GM19438 (cell line): ENCODE measurements at regions not wholly inside any gene's neighbourhood (a gene's known extent, or its start where the extent isn't known, plus 50 kb on each side); places are given as distances from the start of the nearest gene placed in this dataset.
"Not testable (repeated sequence)": the region's sequence is repeated elsewhere in the genome, so short reads cannot be mapped to it uniquely, and the experiment has no call there.

Experiments
- ATAC-seq: cut with Tn5 transposase; IDR thresholded peaks from one replicate; pipeline ENCODE4 v1.9.1; 2021; ENCODE audit warnings: low read depth; ENCODE audit not compliant: unreplicated experiment

DNA sequence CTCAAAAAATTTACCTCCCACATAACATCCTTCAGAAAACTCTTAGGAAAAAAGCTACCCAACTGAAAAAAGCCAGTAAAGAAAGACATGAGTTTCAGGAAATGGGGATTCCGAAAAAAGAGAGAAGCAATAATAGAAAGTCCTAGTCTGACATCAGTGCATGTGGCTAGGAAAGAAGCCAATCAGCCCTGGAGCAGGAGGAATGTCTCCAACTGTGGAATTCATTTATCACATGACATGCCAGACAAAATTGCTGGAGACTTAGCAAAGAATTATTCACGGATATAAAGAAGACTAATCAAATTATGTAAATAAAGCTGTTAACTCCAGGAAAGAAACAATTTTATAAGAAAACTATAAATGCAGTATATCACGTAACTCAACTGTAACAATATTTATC is 258.9 kb upstream of the RARB start:
- no peak for ATAC-seq

DNA sequence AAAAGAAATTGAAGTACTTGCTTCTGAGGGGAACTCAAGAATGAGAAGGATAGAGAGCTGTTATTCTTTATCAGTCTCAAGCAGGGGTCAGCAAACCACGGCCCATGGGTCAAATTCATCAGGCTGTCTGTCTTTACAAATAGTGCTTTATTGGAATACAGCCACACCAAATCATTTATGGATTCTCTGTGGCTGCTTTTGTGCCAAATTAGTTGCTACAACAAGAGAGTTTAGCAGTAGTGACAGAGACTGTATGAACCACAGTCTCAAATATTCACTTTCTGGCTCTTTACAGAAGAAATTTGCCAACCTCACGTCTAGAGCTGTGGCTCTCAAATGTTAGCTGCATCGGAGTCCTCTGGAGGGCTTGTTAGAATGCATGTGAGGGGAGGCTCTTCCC is 258.0 kb upstream of the RARB start:
- ATAC-seq = no peak

- ATAC-seq = no peak
These were observed 256.8 kb upstream of the RARB start for GRCh38 chr3:25171118-25171807.

DNA sequence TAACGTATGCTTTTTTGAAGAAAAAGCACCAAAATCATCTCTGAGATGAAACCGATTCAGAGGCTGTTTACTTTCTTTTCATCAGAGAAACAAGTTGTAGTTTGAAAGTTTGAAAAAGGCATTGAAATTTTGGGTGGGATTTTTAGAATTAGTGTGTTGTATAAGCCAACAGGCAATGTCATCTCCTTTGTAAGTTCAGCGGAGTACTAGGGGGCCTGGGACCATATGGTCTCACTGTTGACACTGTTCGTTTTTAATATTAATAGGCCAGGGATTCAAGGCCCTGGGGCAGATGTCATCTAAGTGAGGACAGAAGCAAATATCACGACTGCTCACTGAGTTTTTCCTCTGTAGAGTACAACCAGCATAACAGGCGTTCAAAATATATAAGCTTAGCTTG is 256.2 kb upstream of the RARB start:
- ATAC-seq = no peak

DNA sequence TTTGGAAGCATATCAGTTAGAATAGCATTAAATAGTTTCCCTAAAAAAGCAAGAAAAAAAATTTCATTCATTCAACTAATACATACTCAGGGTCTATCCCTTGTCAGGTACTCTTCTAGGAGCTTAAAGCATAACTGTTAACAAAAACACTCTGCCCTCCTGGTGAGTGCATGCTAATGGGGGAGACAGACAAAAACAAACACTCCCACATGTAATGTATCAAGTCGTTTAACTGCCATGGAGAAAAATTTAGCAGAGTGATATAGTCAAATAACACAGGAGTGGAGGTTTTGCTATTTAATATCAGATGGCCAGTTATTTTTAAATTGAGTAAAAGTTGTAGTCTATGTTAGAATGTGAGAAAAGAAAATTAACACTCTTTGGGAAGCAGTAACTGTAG is 254.5 kb upstream of the RARB start:
- ATAC-seq = no peak

- ATAC-seq = no peak
These were observed 253.8 kb upstream of the RARB start for GRCh38 chr3:25174251-25174650.

- no peak for ATAC-seq
These were observed 251.0 kb upstream of the RARB start for GRCh38 chr3:25177041-25177440.

DNA sequence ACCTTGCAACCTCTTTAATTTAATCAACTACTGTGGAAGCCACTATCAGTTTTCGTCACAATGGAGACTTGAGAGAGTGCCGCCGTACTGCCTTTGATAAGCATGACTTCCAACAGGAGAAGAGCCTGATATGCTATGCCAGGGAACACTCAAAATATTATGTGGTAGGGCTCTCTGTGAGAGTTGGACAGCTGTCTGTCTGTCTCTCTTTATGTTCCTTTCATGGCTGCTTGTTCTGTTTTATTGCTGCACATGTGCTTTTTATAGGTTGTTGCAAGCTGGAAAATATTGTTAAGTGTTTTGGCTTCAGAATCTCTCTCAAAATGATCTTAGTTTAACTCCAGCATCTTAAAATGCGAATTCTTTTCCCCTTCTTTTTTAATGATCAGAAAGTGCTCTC is 249.4 kb upstream of the RARB start:
- no peak for ATAC-seq

DNA sequence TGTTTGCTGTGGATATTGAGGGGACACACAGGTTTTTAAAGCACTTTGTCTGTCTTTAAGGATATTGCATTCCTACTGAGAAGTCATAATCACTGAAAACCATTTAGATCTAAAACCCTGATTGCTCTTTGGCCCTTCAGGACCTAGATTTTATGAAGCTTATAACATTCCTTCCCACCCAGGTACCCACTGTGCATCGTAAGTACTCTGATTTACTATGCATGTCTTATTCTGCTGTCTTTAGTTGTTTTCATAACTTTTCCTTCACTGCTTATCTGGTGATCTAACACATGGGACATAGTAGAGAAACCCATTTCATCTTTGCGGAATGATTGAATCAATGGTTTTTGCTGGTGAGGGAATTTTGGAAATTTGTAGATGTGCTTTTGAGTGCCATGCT is 247.0 kb upstream of the RARB start:
- ATAC-seq = no peak

DNA sequence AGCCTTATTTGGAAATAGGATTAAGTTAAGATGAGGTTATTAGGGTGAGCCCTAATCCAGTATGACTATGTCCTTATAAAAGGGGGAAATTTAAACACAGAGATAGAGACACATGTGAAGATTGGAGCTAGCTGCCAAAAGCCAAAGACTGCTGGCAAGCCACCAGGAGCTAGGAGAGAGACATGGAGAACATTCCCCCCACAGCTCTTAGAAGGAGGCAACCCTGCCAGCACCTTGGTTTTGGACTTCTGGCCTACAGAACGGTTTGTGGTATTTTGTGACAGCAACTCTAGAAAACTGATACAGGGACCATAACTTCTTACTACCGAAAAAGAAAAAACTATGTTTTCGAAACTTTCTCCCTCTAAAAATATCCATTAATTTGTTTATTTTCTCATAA is 245.3 kb upstream of the RARB start:
- ATAC-seq = no peak

GRCh38 chr3:25184641-25185250 is 243.3 kb upstream of the RARB start:
- no peak for ATAC-seq

DNA sequence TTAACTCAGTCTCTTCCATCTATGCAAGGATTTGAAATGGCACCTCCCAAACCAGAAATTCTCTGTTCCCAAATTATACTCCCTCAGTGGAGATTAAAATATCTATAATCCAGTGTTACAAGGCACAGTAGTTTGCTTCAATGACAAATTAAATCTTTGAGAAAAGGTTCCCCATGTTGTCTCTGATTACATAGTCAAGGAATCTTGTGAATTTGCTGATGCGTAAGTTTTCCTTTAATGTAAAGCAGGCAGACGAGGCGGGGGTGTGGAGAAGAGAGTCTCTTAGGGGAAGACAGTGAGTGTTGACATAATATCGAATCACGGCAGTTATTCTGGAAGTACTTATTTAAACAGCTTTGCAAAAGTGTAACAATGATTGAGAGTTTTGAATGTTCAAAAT is 236.4 kb upstream of the RARB start:
- ATAC-seq = no peak

DNA sequence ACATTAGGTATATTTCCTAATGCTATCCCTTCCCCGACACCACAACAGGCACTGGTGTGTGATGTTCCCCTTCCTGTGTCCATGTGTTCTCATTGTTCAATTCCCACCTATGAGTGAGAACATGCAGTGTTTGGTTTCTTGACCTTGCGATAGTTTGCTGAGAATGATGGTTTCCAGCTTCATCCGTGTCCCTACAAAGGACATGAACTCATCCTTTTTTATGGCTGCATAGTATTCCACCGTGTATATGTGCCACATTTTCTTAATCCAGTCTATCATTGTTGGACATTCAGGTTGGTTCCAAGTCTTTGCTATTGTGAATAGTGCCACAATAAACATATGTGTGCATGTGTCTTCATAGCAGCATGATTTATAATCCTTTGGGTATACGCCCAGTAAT is 228.5 kb upstream of the RARB start:
- ATAC-seq = not testable (repeated sequence)

DNA sequence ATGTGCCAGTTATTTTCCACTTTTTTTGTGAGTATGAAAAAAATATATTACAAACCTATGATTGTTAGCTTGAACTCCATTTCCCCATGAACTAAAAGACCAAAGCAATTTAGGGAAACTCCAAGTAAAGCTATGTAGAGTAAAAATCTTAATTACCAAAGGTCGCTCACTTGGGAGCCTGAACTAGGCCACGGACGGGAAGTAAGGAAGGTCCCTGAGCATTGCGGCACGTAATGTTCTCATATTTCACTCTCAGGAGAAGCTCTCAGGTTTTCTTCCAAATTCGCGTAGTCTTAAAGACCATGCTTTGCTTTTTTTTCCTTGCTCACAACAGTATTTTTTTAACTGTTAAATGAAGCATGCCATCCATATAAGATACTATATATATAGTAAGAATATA is 215.3 kb upstream of the RARB start:
- ATAC-seq = no peak

GRCh38 chr3:25214034-25214433 is 214.0 kb upstream of the RARB start:
- ATAC-seq = no peak

DNA sequence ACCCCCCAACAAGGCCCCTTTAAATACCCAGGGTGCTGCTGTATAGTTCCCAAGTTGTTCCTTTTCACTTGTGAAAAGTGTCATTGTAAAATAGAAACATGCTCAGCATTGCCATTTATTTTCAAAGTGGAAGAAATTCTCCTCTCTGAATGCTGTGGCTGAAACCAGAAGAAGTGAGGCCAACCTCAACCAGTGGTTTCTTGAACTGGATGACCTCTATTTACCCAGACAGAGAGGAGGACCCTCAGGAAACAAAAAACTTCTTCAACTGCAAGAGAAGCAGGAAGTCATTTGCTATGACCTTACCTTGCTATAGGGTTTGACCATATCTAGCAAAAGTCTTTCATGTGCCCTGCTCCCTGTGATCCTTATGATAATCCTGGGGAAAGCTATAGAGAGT is 209.7 kb upstream of the RARB start:
- no peak for ATAC-seq

GRCh38 chr3:25226747-25227146 is 201.3 kb upstream of the RARB start:
- no peak for ATAC-seq

GRCh38 chr3:25229586-25229985 is 198.5 kb upstream of the RARB start:
- no peak for ATAC-seq

DNA sequence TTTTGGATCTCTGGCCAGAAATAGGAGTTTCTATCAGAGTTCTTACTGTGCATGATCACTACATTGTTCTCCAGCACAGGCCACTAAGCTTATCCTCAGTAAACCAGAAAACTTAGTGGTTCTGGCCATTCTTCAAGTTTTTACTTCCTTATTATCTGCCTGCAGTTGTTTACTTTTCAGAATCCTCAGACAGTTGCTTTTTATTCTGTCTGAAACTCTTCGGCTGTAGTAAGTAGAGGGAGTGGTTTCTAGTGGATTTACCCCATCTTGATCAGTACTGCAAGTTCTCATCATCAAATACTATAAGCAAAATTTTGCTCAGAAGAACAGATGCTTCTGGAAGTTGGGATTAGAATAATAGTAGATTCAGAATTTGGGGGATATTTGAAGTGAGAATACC is 193.0 kb upstream of the RARB start:
- ATAC-seq = no peak

DNA sequence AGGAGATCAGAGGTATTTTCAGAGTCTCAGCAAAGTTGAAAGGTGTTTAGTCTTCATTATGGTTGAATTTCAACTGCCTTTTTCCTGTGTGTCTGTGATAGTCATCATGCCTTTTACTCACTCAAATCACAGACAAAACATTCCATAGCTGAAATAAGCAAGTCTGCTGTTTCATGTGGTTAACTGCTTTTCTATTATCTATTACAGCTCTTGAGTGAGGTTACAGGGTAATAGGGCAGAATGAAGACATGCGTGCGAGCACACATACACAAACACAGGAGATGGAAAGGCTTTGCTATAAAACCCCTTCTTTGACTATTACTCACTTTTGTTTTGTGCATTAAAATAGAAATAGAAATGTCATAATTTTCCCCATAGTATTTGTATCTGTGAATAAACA is 192.6 kb upstream of the RARB start:
- ATAC-seq = no peak

GRCh38 chr3:25237602-25238001 is 190.5 kb upstream of the RARB start:
- no peak for ATAC-seq

DNA sequence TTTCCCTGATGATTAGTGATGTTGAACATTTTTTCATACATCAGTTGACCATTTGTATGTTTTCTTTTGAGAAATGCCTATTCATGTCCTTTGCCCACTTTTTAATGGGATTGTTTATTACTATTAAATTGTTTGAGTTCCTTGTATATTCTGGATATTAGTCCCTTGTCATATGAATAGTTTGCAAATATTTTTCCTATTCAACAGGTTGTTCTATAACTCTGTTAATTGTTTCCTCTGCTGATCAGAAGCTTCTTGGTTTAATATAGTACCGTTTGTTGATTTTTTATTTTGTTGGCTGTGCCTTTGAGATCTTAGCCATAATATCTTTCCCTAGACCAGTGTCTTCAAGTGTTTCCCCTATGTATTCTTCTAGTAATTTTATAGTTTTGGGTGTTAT is 189.0 kb upstream of the RARB start:
- ATAC-seq = no peak

DNA sequence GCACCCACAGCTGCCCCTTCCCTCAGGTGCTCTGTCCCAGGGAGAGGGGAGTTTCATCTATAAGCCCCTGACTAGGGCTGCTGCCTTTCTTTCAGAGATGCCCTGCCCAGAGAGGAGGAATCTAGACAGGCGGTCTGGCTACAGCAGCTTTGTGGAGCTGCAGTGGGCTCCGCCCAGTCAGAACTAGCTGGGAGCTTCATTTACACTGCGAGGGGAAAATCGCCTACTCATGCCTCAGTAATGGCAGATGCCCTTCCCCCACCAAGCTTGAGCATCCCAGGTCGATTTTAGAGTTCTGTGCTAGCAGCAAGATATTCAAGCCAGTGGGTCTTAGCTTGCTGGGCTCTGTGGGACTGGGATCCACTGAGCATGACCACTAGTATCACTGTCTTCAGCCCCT is 181.2 kb upstream of the RARB start:
- ATAC-seq = no peak
